Tibial nerve (tissue), 4 donors: ENCODE measurements at regions not wholly inside any gene's neighbourhood (a gene's known extent, or its start where the extent isn't known, plus 50 kb on each side); places are given as distances from the start of the nearest gene placed in this dataset.
"Not testable (repeated sequence)": the region's sequence is repeated elsewhere in the genome, so short reads cannot be mapped to it uniquely, and the experiment has no call there.

Experiments
- CTCF ChIP-seq, 5 experiments: fragments of 200-600 bp in 3 of 5; fragments of 450-650 bp in 2 of 5; sonication (generic) in 3 of 5; IDR thresholded peaks; one replicate each; pipeline ENCODE4 v1.5.1; 2016 to 2019; ENCODE audit warnings: antibody characterized with exemption in 5 of 5, mild to moderate bottlenecking in 3 of 5, moderate library complexity in 2 of 5
- EP300 ChIP-seq, 2 donors: sonication (generic); formaldehyde crosslinking; IDR thresholded peaks; one replicate each; pipeline ENCODE4 v1.6.1; 2017; ENCODE audit warnings: antibody characterized with exemption in 2 of 2, mild to moderate bottlenecking in 1 of 2

- not testable (repeated sequence) for TF ChIP-seq EP300, CTCF (IDR thresholded peaks at IDR 0.05)
Measured at GRCh38 chr2:16182311-16182815, 242.0 kb downstream of the MYCN start.
